Choroid plexus epithelial cell (primary cell): ENCODE measurements at regions not wholly inside any gene's neighbourhood (a gene's known extent, or its start where the extent isn't known, plus 50 kb on each side); places are given as distances from the start of the nearest gene placed in this dataset.

Source experiments
- DNase-seq: peaks from one replicate; pipeline ENCODE4 v3.0.0-alpha.2; 2010; ENCODE audit warnings: low read depth
- H3K4me3 ChIP-seq: 2 replicates; pipeline ENCODE4 v1.5.1; 2011; ENCODE audit warnings: low read depth, mild to moderate bottlenecking, control low read depth, low read length, moderate library complexity
- CTCF ChIP-seq: conservative IDR thresholded peaks from 2 replicates; pipeline ENCODE4 v1.5.1; 2011; ENCODE audit warnings: low read depth, mild to moderate bottlenecking, control low read depth, inconsistent platforms, low read length, moderate library complexity

GRCh38 chrX:47710252-47710651 is 51.3 kb upstream of the UXT start:
- no peak overlapping the region for H3K4me3 ChIP-seq
- DNase-seq: no peak
- TF ChIP-seq CTCF: no peak
